Thoracic aorta (tissue), 2 donors: ENCODE measurements at regions not wholly inside any gene's neighbourhood (a gene's known extent, or its start where the extent isn't known, plus 50 kb on each side); places are given as distances from the start of the nearest gene placed in this dataset.

Experiments
- ATAC-seq: fragments of 150-250 bp; one replicate; pipeline ENCODE4 v1.8.0; 2017; ENCODE audit warnings: low read depth; ENCODE audit not compliant: insufficient number of reproducible peaks, low FRiP score
- DNase-seq: peaks from one replicate; pipeline ENCODE4 v3.0.0-alpha.2; 2020; ENCODE audit warnings: low spot score
- H3K27ac ChIP-seq, 2 donors: fragments of 200-600 bp; sonication (generic); 1 replicate in 1 of 2; 2 replicates in 1 of 2; pipeline ENCODE4 v1.5.1; 2016; ENCODE audit warnings: mild to moderate bottlenecking in 2 of 2, moderate library complexity in 2 of 2
- H3K27me3 ChIP-seq: fragments of 200-600 bp; sonication (generic); replicated peaks from 2 replicates; pipeline ENCODE4 v1.6.0; 2016; ENCODE audit warnings: mild to moderate bottlenecking; ENCODE audit not compliant: insufficient read depth
- H3K36me3 ChIP-seq: fragments of 200-600 bp; sonication (generic); one replicate; pipeline ENCODE4 v1.5.1; 2016
- H3K4me1 ChIP-seq, 2 donors: fragments of 200-600 bp; sonication (generic); 1 replicate in 1 of 2; 2 replicates in 1 of 2; pipeline versions ENCODE4 v1.5.1 to v1.6.0; 2016; ENCODE audit warnings: low read depth in 2 of 2, mild to moderate bottlenecking in 1 of 2; ENCODE audit not compliant: control insufficient read depth in 1 of 2
- H3K4me3 ChIP-seq: fragments of 200-600 bp; sonication (generic); 2 replicates; pipeline ENCODE4 v1.5.1; 2016; ENCODE audit warnings: mild to moderate bottlenecking
- H3K9me3 ChIP-seq: fragments of 200-600 bp; sonication (generic); 2 replicates; pipeline ENCODE4 v1.5.1; 2016
- TF ChIP-seq, protein P1 (sequence below): fragments of 200-600 bp; sonication (generic); IDR thresholded peaks from one replicate; pipeline ENCODE4 v1.5.1; 2019; ENCODE audit warnings: antibody characterized with exemption

- H3K9me3 ChIP-seq, result no peaks in the 10 kb centered on the region
- no peaks in the 10 kb centered on the region for H3K27me3 ChIP-seq
- TF ChIP-seq, protein P1, sequence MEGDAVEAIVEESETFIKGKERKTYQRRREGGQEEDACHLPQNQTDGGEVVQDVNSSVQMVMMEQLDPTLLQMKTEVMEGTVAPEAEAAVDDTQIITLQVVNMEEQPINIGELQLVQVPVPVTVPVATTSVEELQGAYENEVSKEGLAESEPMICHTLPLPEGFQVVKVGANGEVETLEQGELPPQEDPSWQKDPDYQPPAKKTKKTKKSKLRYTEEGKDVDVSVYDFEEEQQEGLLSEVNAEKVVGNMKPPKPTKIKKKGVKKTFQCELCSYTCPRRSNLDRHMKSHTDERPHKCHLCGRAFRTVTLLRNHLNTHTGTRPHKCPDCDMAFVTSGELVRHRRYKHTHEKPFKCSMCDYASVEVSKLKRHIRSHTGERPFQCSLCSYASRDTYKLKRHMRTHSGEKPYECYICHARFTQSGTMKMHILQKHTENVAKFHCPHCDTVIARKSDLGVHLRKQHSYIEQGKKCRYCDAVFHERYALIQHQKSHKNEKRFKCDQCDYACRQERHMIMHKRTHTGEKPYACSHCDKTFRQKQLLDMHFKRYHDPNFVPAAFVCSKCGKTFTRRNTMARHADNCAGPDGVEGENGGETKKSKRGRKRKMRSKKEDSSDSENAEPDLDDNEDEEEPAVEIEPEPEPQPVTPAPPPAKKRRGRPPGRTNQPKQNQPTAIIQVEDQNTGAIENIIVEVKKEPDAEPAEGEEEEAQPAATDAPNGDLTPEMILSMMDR, result no peak
- no peak overlapping the region for H3K4me3 ChIP-seq
- no peaks in the 10 kb centered on the region for H3K36me3 ChIP-seq
- DNase-seq, result no peak
- ATAC-seq, result no peak
- H3K4me1 ChIP-seq, result peaks cover 25 to 47% of the 10 kb centered on the region in 2 donors
- no peak overlapping the region for H3K27ac ChIP-seq
These were observed 118.8 kb downstream of the BOD1 start for GRCh38 chr5:173497685-173498084.

GRCh38 chr5:173496883-173497255 is 119.6 kb downstream of the BOD1 start:
- Histone ChIP-seq H3K27me3 (no peaks in the 10 kb centered on the region), H3K4me3 (no peak overlapping the region), H3K36me3 (no peaks in the 10 kb centered on the region), H3K9me3 (no peaks in the 10 kb centered on the region), H3K27ac (peak overlapping the region in 1 of 2 donors; percentile 43), H3K4me1 (peaks cover 25 to 47% of the 10 kb centered on the region in 2 donors)
- DNase-seq, result no peak
- no peak for ATAC-seq
- TF ChIP-seq, protein P1, result no peak

DNA sequence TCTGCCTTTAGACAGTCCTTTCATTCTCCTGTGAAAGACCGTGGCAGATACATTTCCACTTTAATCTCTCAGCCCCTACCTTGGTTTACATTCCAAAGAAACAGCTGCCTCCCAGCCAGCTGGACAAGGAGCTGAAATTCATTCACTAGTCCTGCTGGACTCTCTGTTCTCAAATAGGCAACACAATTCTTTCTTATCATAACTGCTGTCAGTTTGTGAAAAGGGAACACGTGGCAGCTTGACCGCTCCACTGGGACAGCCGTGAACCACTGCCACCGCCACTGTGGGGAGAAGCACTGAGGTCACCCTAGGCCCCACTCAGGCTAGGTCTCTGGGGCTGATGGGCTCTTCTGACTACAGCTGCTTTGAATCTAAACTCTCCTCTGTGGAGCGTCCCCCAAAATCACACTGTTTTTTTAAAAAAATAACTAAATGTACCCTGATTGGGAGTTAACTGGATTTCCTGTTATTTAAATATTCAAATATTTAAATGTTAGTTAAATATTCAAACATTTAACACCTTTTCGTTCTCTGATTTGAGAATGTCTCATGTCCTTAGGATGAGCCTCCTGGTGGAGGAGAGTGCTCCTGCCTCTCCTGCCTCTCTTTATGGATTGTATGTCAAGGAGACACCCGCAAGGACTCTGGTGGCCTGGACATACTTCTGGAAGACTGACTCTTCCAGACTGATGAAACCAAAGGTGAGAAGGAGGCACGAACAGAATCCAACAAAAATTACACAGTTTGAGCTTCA is 120.1 kb downstream of the BOD1 start:
- H3K4me1 ChIP-seq, result peaks cover 25 to 47% of the 10 kb centered on the region in 2 donors
- no peak for DNase-seq
- no peaks in the 10 kb centered on the region for H3K9me3 ChIP-seq

GRCh38 chr5:173495225-173495904 is 121.1 kb downstream of the BOD1 start:
- no peak for DNase-seq
- peaks cover 25 to 46% of the 10 kb centered on the region in 2 donors for H3K4me1 ChIP-seq
- no peaks in the 10 kb centered on the region for H3K27me3 ChIP-seq
- no peak for ATAC-seq
- H3K27ac ChIP-seq, result no peak overlapping the region
- TF ChIP-seq, protein P1, result no peak
- H3K9me3 ChIP-seq, result no peaks in the 10 kb centered on the region
- H3K4me3 ChIP-seq, result no peak overlapping the region
- no peaks in the 10 kb centered on the region for H3K36me3 ChIP-seq

More for the DNA sequence above, 120.1 kb downstream of the BOD1 start:
- no peaks in the 10 kb centered on the region for H3K27me3 ChIP-seq
- no peaks in the 10 kb centered on the region for H3K36me3 ChIP-seq
- H3K27ac ChIP-seq, result peak overlapping the region; percentile 28 to 43
- ATAC-seq, result no peak
- TF ChIP-seq, protein P1, result no peak
- H3K4me3 ChIP-seq, result no peak overlapping the region

- TF ChIP-seq, protein P1, result no peak
- no peaks in the 10 kb centered on the region for H3K27me3 ChIP-seq
- H3K4me1 ChIP-seq, result peaks cover 19 to 37% of the 10 kb centered on the region in 2 donors
- no peaks in the 10 kb centered on the region for H3K36me3 ChIP-seq
- H3K9me3 ChIP-seq, result no peaks in the 10 kb centered on the region
- no peak for ATAC-seq
- H3K27ac ChIP-seq, result no peak overlapping the region
- no peak for DNase-seq
- H3K4me3 ChIP-seq, result no peak overlapping the region
These were observed 122.0 kb downstream of the BOD1 start for GRCh38 chr5:173494446-173494845.
